CD4-positive, CD25-positive, alpha-beta regulatory T cell (primary cell): ENCODE measurements at regions not wholly inside any gene's neighbourhood (a gene's known extent, or its start where the extent isn't known, plus 50 kb on each side); places are given as distances from the start of the nearest gene placed in this dataset.

Experiments used
- ATAC-seq, 2 donors: fragments of 150-1000 bp; cut with Tn5 transposase; one replicate each; pipeline ENCODE4 v1.10.0; 2021; ENCODE audit warnings: low read depth in 2 of 2, moderate number of reproducible peaks in 2 of 2, moderate library complexity in 1 of 2
- DNase-seq, 3 donors: peaks; one replicate each; pipeline versions ENCODE4 v3.0.0 to v3.0.0-alpha.2; 2012 to 2022; ENCODE audit warnings: mixed read lengths in 1 of 3
- H3K27ac ChIP-seq: one replicate; pipeline ENCODE4 v1.7.0; 2013; ENCODE audit warnings: mild to moderate bottlenecking, low read length; ENCODE audit not compliant: insufficient read depth, poor library complexity, severe bottlenecking
- H3K27me3 ChIP-seq: one replicate; pipeline ENCODE4 v1.7.0; 2013; ENCODE audit warnings: low read length; ENCODE audit not compliant: control insufficient read depth, insufficient read depth
- H3K36me3 ChIP-seq: one replicate; pipeline ENCODE4 v1.7.0; 2013; ENCODE audit warnings: mild to moderate bottlenecking, low read length, moderate library complexity; ENCODE audit not compliant: control insufficient read depth, insufficient read depth
- H3K4me1 ChIP-seq: 2 replicates; pipeline ENCODE4 v1.7.0; 2013; ENCODE audit warnings: mild to moderate bottlenecking, low read length; ENCODE audit not compliant: insufficient read depth, control insufficient read depth, poor library complexity, severe bottlenecking
- H3K4me3 ChIP-seq: one replicate; pipeline ENCODE4 v1.7.0; 2013; ENCODE audit warnings: low read depth, mild to moderate bottlenecking, low read length, moderate library complexity
- H3K9me3 ChIP-seq, 2 experiments: 1 replicate in 1 of 2; 2 replicates in 1 of 2; pipeline ENCODE4 v1.7.0; 2013; ENCODE audit warnings: low read length in 2 of 2, mild to moderate bottlenecking in 1 of 2, moderate library complexity in 1 of 2; ENCODE audit not compliant: control insufficient read depth in 2 of 2
- H3K27ac Mint-ChIP-seq, 3 donors: one replicate each; pipeline ENCODE4 v1.8.0; 2020 to 2022; ENCODE audit warnings: mild to moderate bottlenecking in 3 of 3, mixed read lengths in 3 of 3, moderate library complexity in 2 of 3
- H3K27me3 Mint-ChIP-seq: one replicate; pipeline ENCODE4 v1.8.0; 2022; ENCODE audit warnings: mild to moderate bottlenecking, mixed read lengths
- H3K36me3 Mint-ChIP-seq: one replicate; pipeline ENCODE4 v1.8.0; 2020; ENCODE audit warnings: mixed read lengths
- H3K4me1 Mint-ChIP-seq, 4 donors: one replicate each; pipeline ENCODE4 v1.8.0; 2020 to 2022; ENCODE audit warnings: mixed read lengths in 4 of 4, mild to moderate bottlenecking in 1 of 4
- H3K4me3 Mint-ChIP-seq, 4 donors: one replicate each; pipeline ENCODE4 v1.8.0; 2020 to 2022; ENCODE audit warnings: mild to moderate bottlenecking in 4 of 4, mixed read lengths in 4 of 4, moderate library complexity in 3 of 4
- H3K9me3 Mint-ChIP-seq, 7 donors: one replicate each; pipeline ENCODE4 v1.8.0; 2020 to 2022; ENCODE audit warnings: mixed read lengths in 7 of 7, mild to moderate bottlenecking in 3 of 7, moderate library complexity in 2 of 7

DNA sequence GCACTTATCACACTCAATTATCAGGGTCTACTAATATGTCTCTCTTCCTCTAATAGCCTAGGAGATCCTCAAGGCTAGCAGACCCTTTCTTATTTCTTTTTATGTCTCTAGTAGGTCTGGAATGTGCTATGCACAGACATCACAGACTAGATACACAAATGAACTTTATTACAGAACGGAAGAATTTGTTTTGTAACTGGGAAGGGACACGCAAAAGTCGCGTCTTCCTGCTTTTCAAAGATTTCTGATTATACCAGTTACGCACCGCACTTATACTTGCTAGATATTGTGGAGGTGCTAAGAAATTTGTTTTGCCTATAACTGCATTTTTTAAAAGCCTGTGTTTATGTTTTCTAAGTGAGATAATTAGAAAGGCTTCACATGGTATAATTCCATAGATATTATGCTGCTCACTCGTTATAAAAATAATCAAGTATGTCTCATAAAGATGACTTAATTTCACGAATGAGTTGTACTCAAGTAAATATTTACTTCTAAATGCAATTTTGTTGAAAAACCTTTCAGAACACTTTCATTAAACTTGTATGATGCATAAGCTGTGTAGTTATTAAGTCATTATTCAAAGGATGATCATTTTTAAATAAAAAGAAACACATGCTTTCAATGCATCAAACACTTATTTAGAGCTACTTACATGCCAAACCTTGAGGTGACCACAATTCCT, 662.6 kb downstream of the ACTL7B start:
- Mint-ChIP-seq H3K9me3 (peaks cover 0 to 10% (median 3%) of the 10 kb centered on the region in 7 donors), H3K4me3 (no peak overlapping the region), H3K4me1 (peaks cover 0 to 7% (median 0%) of the 10 kb centered on the region in 4 donors), H3K27me3 (no peaks in the 10 kb centered on the region), H3K36me3 (no peaks in the 10 kb centered on the region), H3K27ac (no peak overlapping the region)
- no peaks in the 10 kb centered on the region for H3K27me3 ChIP-seq
- no peak overlapping the region for H3K27ac ChIP-seq
- no peaks in the 10 kb centered on the region for H3K36me3 ChIP-seq
- H3K9me3 ChIP-seq = no peaks in the 10 kb centered on the region
- no peak for DNase-seq
- H3K4me3 ChIP-seq = no peak overlapping the region
- H3K4me1 ChIP-seq = no peaks in the 10 kb centered on the region
- no peak for ATAC-seq

DNA sequence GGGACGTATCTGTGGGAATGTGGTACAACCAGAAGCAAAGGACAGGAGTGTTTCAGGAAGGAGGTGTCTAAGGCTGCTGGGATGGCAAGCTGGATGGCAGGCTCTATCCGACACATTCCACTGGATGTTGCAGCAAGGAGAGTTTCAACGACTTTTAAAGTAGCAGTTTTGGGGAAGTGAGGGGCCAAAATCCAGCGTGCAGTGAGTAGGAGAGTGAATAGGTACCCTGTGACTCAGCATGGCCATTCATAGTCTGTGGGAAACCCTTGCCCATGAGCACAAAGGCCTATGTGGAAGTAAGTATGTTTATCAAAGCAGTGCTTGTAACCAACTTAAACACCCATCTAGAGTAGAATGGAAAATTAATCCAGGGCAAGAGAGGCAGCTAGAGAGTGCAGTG, 664.7 kb downstream of the ACTL7B start:
- DNase-seq (no peak), ATAC-seq (peak in 1 of 2 donors; percentile 34)
- Mint-ChIP-seq H3K9me3 (peaks cover 0 to 10% (median 3%) of the 10 kb centered on the region in 7 donors), H3K4me1 (peaks cover 0 to 7% (median 0%) of the 10 kb centered on the region in 4 donors), H3K4me3 (no peak overlapping the region), H3K27ac (no peak overlapping the region), H3K27me3 (no peaks in the 10 kb centered on the region), H3K36me3 (no peaks in the 10 kb centered on the region)
- Histone ChIP-seq H3K36me3 (no peaks in the 10 kb centered on the region), H3K4me1 (no peaks in the 10 kb centered on the region), H3K9me3 (no peaks in the 10 kb centered on the region), H3K27ac (no peak overlapping the region), H3K4me3 (no peak overlapping the region), H3K27me3 (no peaks in the 10 kb centered on the region)

DNA sequence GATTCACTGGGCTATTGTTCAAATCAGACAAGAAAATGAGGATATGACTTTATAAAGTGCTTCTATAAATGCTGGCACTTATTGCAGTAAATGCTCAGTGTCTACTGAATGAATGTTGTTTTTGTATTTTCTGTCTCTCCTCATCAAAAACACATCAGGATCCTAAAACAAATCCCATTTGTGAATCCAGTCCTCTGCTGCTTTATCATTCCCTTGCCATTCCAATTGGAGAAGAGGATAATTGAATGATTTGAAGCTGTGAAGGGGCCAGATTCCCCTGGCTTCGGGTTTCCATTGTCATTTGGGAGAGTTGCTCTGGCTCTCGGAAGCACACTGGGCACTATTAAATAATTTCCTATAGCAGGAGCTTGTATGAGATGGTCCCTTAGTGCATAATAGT, 666.8 kb downstream of the ACTL7B start:
- no peaks in the 10 kb centered on the region for H3K36me3 ChIP-seq
- DNase-seq (no peak), ATAC-seq (no peak)
- H3K4me3 ChIP-seq = no peak overlapping the region
- H3K9me3 ChIP-seq = no peaks in the 10 kb centered on the region
- no peak overlapping the region for H3K27ac ChIP-seq
- H3K4me3 Mint-ChIP-seq = no peak overlapping the region
- no peaks in the 10 kb centered on the region for H3K27me3 Mint-ChIP-seq
- no peak overlapping the region for H3K27ac Mint-ChIP-seq
- no peaks in the 10 kb centered on the region for H3K27me3 ChIP-seq
- no peaks in the 10 kb centered on the region for H3K36me3 Mint-ChIP-seq
- H3K9me3 Mint-ChIP-seq = peaks cover 0 to 7% (median 3%) of the 10 kb centered on the region in 7 donors
- H3K4me1 Mint-ChIP-seq = peaks cover 0 to 7% (median 0%) of the 10 kb centered on the region in 4 donors
- H3K4me1 ChIP-seq = no peaks in the 10 kb centered on the region

DNA sequence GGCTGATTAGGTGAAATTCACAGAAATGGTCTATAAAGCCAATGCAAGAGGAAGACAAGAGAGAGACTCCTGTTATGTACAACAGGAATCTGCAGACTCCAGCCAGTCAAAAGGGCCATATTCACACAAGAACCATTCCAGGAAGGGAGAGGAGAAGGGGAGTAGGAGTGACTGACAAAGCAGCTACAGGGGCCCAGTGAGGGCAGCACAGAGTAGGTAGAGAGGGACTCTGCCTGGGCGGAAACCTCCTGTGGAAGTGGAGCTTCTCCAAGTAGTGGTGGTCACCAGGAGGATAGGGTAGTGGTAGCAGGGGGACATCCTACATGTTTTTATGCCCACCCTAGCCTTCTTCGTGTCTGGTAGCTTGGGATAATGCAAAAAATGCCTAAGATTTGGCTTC, 667.3 kb downstream of the ACTL7B start:
- peaks cover 0 to 7% (median 3%) of the 10 kb centered on the region in 7 donors for H3K9me3 Mint-ChIP-seq
- H3K27ac Mint-ChIP-seq = no peak overlapping the region

DNA sequence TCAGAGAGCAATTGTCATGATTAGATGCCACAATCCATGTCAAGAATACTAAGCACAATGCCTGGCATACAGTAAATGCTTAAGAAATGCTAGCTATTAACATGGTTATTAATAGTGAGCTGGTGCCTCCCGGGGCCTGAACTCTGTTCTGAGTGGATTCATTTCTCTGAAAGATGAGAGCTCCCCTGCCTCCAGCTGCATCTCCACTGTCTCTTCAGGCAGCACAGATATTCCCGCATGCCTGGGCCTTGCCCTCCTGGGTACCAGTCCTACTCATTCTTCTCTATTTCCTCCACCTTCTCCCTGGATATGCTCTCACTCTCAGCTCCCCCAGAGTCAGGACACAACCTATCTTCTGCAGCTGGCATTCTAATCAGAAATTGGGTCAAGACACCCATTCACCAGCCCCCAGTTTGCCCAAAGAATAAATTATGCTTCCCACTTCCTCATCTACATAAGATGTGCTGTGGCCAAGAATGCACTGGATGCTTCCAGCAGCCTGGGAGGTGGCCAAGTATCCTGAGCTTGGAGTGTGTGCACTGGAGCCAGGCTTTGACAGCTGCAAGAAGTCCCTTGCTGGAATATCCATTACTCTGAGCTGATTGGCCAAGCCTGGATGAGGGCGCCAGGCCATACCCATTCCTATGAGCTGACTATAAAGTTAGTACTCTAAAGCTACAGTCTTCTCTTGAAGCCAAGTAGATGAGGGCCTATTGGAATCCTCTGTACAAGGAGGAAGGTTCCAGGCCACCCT, 669.0 kb downstream of the ACTL7B start:
- H3K4me3 Mint-ChIP-seq = no peak overlapping the region
- no peak for ATAC-seq
- no peak for DNase-seq
- no peak overlapping the region for H3K27ac Mint-ChIP-seq
- H3K36me3 Mint-ChIP-seq = no peaks in the 10 kb centered on the region
- no peaks in the 10 kb centered on the region for H3K36me3 ChIP-seq
- H3K27ac ChIP-seq = no peak overlapping the region
- no peaks in the 10 kb centered on the region for H3K9me3 ChIP-seq
- no peaks in the 10 kb centered on the region for H3K27me3 ChIP-seq
- no peaks in the 10 kb centered on the region for H3K4me1 Mint-ChIP-seq
- no peaks in the 10 kb centered on the region for H3K4me1 ChIP-seq
- H3K9me3 Mint-ChIP-seq = peaks cover 0 to 7% (median 3%) of the 10 kb centered on the region in 7 donors
- no peaks in the 10 kb centered on the region for H3K27me3 Mint-ChIP-seq
- H3K4me3 ChIP-seq = no peak overlapping the region

More for the DNA sequence above, 667.3 kb downstream of the ACTL7B start:
- Histone ChIP-seq H3K27ac (no peak overlapping the region), H3K4me3 (no peak overlapping the region), H3K9me3 (no peaks in the 10 kb centered on the region), H3K27me3 (no peaks in the 10 kb centered on the region), H3K4me1 (no peaks in the 10 kb centered on the region), H3K36me3 (no peaks in the 10 kb centered on the region)
- no peaks in the 10 kb centered on the region for H3K27me3 Mint-ChIP-seq
- peaks cover 0 to 7% (median 0%) of the 10 kb centered on the region in 4 donors for H3K4me1 Mint-ChIP-seq
- no peak overlapping the region for H3K4me3 Mint-ChIP-seq
- H3K36me3 Mint-ChIP-seq = no peaks in the 10 kb centered on the region
- no peak for DNase-seq
- ATAC-seq = no peak

DNA sequence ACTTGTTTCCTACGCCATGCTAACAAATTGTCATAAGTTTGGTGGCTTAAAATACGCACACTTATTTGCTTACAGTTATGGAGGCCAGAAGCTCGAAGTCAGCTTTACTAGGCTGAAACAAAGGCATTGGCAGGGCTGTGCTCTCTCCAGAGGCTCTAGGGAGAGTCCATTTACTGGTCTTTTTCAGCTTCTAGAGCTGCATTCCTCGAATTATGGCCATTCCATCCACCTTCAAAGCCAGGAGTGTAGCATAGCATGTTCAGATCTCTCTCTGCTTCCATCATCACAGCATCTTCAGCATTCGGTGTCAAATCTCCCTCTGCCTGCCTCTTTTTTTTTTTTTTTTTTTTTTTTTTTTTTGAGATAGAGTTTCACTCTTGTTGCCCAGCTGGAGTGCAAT, 670.2 kb downstream of the ACTL7B start:
- Histone ChIP-seq H3K9me3 (no peaks in the 10 kb centered on the region), H3K4me1 (no peaks in the 10 kb centered on the region), H3K36me3 (no peaks in the 10 kb centered on the region), H3K27ac (no peak overlapping the region), H3K27me3 (no peaks in the 10 kb centered on the region), H3K4me3 (no peak overlapping the region)
- H3K9me3 Mint-ChIP-seq = peaks cover 0 to 6% (median 1%) of the 10 kb centered on the region in 7 donors
- H3K4me1 Mint-ChIP-seq = no peaks in the 10 kb centered on the region
- no peak for ATAC-seq
- H3K27ac Mint-ChIP-seq = no peak overlapping the region
- H3K27me3 Mint-ChIP-seq = no peaks in the 10 kb centered on the region
- no peak for DNase-seq
- H3K4me3 Mint-ChIP-seq = no peak overlapping the region
- H3K36me3 Mint-ChIP-seq = no peaks in the 10 kb centered on the region

DNA sequence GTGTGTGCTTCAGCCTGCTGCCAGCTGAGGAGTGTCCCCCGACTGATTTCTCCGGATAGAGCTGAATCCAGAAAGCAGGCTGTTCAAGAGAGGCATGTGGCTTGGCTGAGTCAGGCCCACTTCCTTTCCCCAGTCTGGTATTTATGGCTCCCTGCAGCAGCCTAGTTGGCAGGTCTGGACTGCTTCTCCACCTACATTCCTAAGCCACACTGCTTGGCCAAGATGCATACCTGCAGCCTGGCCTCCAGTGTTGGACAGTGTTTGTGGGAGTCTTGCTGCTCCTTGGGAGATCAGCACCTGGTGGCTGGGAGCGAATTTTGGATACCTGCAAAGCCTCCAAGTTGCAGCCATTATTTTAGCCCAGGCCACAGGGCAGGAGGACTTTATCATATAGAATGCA, 670.8 kb downstream of the ACTL7B start:
- Histone ChIP-seq H3K36me3 (no peaks in the 10 kb centered on the region), H3K4me1 (no peaks in the 10 kb centered on the region), H3K27me3 (no peaks in the 10 kb centered on the region), H3K27ac (no peak overlapping the region), H3K9me3 (no peaks in the 10 kb centered on the region), H3K4me3 (no peak overlapping the region)
- ATAC-seq (no peak), DNase-seq (no peak)
- H3K27me3 Mint-ChIP-seq = no peaks in the 10 kb centered on the region
- peaks cover 0 to 4% (median 0%) of the 10 kb centered on the region in 7 donors for H3K9me3 Mint-ChIP-seq
- no peak overlapping the region for H3K27ac Mint-ChIP-seq
- H3K4me1 Mint-ChIP-seq = no peaks in the 10 kb centered on the region
- no peaks in the 10 kb centered on the region for H3K36me3 Mint-ChIP-seq
- no peak overlapping the region for H3K4me3 Mint-ChIP-seq

DNA sequence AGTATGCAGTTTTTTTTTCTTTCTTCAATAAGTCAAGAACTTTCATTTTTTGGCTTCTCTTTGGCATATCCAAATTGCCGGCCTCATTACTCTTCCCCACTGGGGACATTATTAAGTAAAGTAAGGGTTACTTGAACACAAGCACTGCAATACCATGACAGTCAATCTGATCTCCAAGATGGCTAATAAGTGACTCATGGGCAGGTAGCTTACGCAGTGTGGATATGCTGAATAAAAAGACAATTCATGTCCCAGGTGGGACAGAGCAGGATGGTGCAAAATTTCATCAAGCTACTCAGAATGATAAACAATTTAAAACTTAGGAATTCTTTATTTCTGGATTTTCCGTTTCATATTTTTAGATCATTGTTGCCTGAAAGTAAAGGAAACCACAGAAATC, 671.8 kb downstream of the ACTL7B start:
- H3K9me3 Mint-ChIP-seq = peaks cover 0 to 2% (median 0%) of the 10 kb centered on the region in 7 donors
- Histone ChIP-seq H3K27me3 (no peaks in the 10 kb centered on the region), H3K36me3 (no peaks in the 10 kb centered on the region), H3K27ac (no peak overlapping the region), H3K4me3 (no peak overlapping the region), H3K4me1 (no peaks in the 10 kb centered on the region), H3K9me3 (no peaks in the 10 kb centered on the region)
- no peak overlapping the region for H3K27ac Mint-ChIP-seq
- H3K4me3 Mint-ChIP-seq = no peak overlapping the region
- DNase-seq = no peak
- H3K4me1 Mint-ChIP-seq = no peaks in the 10 kb centered on the region
- no peaks in the 10 kb centered on the region for H3K36me3 Mint-ChIP-seq
- no peak for ATAC-seq
- no peaks in the 10 kb centered on the region for H3K27me3 Mint-ChIP-seq
